HEK293T (cell line): ENCODE measurements at regions not wholly inside any gene's neighbourhood (a gene's known extent, or its start where the extent isn't known, plus 50 kb on each side); places are given as distances from the start of the nearest gene placed in this dataset.

Experiments
- CTCF ChIA-PET: fragments of 350-600 bp; formaldehyde crosslinking; extraction: SDS; loops from one replicate; lab custom pipeline; 2021; ENCODE audit warnings: antibody characterized with exemption, inconsistent platforms; lab: Yijun Ruan, JAX
- POLR2A ChIA-PET: fragments of 350-600 bp; formaldehyde crosslinking; extraction: SDS; loops from one replicate; lab custom pipeline; 2020; ENCODE audit warnings: antibody characterized with exemption, inconsistent platforms; lab: Yijun Ruan, JAX
- DNase-seq: peaks from one replicate; pipeline ENCODE4 v3.0.0; 2012; ENCODE audit warnings: mixed read lengths; ENCODE audit errors: extremely low spot score
- ARNT ChIP-seq: fragments of 450-650 bp; IDR thresholded peaks from 2 replicates; pipeline ENCODE4 v1.6.1; 2017; ENCODE audit warnings: mild to moderate bottlenecking
- BHLHE40 ChIP-seq: fragments of 450-650 bp; IDR thresholded peaks from 2 replicates; pipeline ENCODE4 v1.6.1; 2016; ENCODE audit warnings: mild to moderate bottlenecking, moderate library complexity, borderline replicate concordance
- CTBP1 ChIP-seq: fragments of 450-650 bp; IDR thresholded peaks from 2 replicates; pipeline ENCODE4 v1.6.1; 2016; ENCODE audit warnings: borderline replicate concordance
- ELF4 ChIP-seq: fragments of 450-650 bp; IDR thresholded peaks from 2 replicates; pipeline ENCODE4 v1.6.1; 2017; ENCODE audit warnings: antibody characterized with exemption
- FOXA1 ChIP-seq: fragments of 450-650 bp; IDR thresholded peaks from 2 replicates; pipeline ENCODE4 v1.6.1; 2016; ENCODE audit warnings: mild to moderate bottlenecking
- FOXK2 ChIP-seq: fragments of 450-650 bp; IDR thresholded peaks from 2 replicates; pipeline ENCODE4 v1.6.1; 2016; ENCODE audit warnings: mild to moderate bottlenecking
- FOXM1 ChIP-seq: fragments of 450-650 bp; IDR thresholded peaks from 2 replicates; pipeline ENCODE4 v1.6.1; 2017; ENCODE audit warnings: mild to moderate bottlenecking, borderline replicate concordance
- HDGF ChIP-seq: fragments of 450-650 bp; IDR thresholded peaks from 2 replicates; pipeline ENCODE4 v1.6.1; 2017; ENCODE audit warnings: antibody characterized with exemption, borderline replicate concordance
- L3MBTL2 ChIP-seq: fragments of 450-650 bp; conservative IDR thresholded peaks from 2 replicates; pipeline ENCODE4 v1.6.1; 2016; ENCODE audit warnings: mild to moderate bottlenecking
- LEF1 ChIP-seq: fragments of 450-650 bp; IDR thresholded peaks from 2 replicates; pipeline ENCODE4 v1.6.1; 2017; ENCODE audit warnings: mild to moderate bottlenecking, borderline replicate concordance
- NFRKB ChIP-seq: fragments of 450-650 bp; IDR thresholded peaks from 2 replicates; pipeline ENCODE4 v1.6.1; 2016; ENCODE audit warnings: mild to moderate bottlenecking, moderate library complexity
- SP1 ChIP-seq: fragments of 450-650 bp; IDR thresholded peaks from 2 replicates; pipeline ENCODE4 v1.6.1; 2017
- SUZ12 ChIP-seq: fragments of 450-650 bp; IDR thresholded peaks from 2 replicates; pipeline ENCODE4 v1.6.1; 2016; ENCODE audit warnings: mild to moderate bottlenecking
- TARDBP ChIP-seq: fragments of 450-650 bp; IDR thresholded peaks from 2 replicates; pipeline ENCODE4 v1.6.1; 2016
- ZNF384 ChIP-seq: fragments of 450-650 bp; IDR thresholded peaks from 2 replicates; pipeline ENCODE4 v1.6.1; 2016
- TF ChIP-seq, protein P1 (sequence below): fragments of 450-650 bp; IDR thresholded peaks from 2 replicates; pipeline ENCODE4 v1.6.1; 2016

DNA sequence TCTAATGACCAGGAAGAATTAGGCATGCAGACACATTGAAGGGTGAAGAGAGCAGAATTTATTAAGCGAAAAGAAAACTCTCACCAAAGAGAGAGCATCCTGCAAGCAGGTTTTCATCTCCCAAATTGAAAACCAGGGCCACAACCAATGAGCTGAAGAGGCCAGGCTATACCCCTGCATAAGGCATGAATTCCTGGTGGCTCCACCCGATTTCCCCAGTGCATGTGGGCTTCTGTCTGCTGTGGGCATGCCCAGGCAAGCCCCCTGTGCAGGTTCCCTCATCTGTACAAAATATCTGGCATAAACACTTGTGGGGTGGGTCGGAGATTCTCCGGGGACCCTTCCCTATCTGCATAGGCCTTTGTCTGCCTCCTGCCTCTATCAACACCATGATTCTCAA, 621.6 kb upstream of the LRRTM1 start:
- DNase-seq, result no peak
- POLR2A ChIA-PET, result no interaction called here
- TF ChIP-seq LEF1, result no peak
- TF ChIP-seq, protein P1, sequence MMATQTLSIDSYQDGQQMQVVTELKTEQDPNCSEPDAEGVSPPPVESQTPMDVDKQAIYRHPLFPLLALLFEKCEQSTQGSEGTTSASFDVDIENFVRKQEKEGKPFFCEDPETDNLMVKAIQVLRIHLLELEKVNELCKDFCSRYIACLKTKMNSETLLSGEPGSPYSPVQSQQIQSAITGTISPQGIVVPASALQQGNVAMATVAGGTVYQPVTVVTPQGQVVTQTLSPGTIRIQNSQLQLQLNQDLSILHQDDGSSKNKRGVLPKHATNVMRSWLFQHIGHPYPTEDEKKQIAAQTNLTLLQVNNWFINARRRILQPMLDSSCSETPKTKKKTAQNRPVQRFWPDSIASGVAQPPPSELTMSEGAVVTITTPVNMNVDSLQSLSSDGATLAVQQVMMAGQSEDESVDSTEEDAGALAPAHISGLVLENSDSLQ, result no peak
- TF ChIP-seq NFRKB, result no peak
- TF ChIP-seq ZNF384, result no peak
- TF ChIP-seq TARDBP, result no peak
- TF ChIP-seq FOXM1, result no peak
- TF ChIP-seq ARNT, result no peak
- TF ChIP-seq SP1, result no peak
- no peak for TF ChIP-seq FOXA1
- CTCF ChIA-PET, result no interaction called here

DNA sequence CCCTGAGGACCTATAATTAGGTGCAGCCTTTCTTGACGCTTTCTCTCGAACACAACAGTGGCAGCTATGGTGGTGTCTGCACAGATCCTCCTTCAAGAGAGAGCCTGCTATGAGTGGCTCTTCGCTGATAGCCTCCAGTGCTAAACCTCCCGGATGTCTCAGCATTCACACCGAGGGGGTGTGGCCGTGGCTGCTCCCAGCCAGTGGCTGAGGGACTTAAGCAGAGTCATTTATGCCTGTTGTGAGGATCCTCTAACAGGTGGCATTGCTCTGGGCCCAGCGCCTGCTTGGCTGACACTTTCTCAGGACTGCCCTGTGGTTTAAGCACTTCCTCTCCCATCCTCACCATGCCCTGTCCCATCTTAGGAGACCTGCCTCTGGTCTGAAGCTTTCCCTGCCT, 592.0 kb upstream of the LRRTM1 start:
- DNase-seq, result no peak
- CTCF ChIA-PET, result interaction anchor here (0.6 kb wide), 1 partner anchor 106 kb away, joined by 3 read pairs; no protein-coding TSS in a partner anchor
- POLR2A ChIA-PET, result no interaction called here
- TF ChIP-seq FOXK2, result no peak
- no peak for TF ChIP-seq L3MBTL2
- TF ChIP-seq, protein P1, result no peak
- no peak for TF ChIP-seq SUZ12
- TF ChIP-seq ARNT, result no peak
- no peak for TF ChIP-seq FOXA1
- no peak for TF ChIP-seq FOXM1
- no peak for TF ChIP-seq SP1
- no peak for TF ChIP-seq LEF1
- no peak for TF ChIP-seq TARDBP
- TF ChIP-seq ZNF384, result no peak
- TF ChIP-seq ELF4, result no peak
- TF ChIP-seq HDGF, result no peak
- TF ChIP-seq CTBP1, result no peak
- TF ChIP-seq NFRKB, result no peak
- TF ChIP-seq BHLHE40, result no peak

DNA sequence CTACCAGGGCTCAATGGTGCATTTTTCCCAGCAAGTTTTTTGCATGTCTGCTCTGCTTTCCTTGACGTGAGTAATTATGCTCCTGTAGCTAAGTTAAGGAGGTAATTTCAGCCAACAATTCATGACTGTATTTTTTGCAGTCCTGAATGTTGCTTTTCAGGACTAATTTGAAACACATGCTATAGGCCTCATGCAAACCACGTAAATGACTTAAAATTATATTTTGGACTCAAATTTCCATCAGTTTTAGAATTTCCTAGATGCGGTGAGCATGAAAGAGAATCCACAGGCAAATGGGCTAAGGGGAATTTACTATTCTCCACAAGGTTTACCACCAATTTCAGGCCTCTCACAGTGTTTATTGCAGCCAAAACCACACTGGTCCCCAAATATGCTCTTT, 589.9 kb upstream of the LRRTM1 start:
- TF ChIP-seq ARNT (no peak), SUZ12 (no peak), L3MBTL2 (no peak), LEF1 (no peak), SP1 (no peak), FOXK2 (no peak), BHLHE40 (no peak), HDGF (no peak), TARDBP (no peak), ZNF384 (no peak), CTBP1 (no peak), FOXM1 (no peak), ELF4 (no peak)
- TF ChIP-seq, protein P1, result no peak
- no peak for DNase-seq
- POLR2A ChIA-PET, result no interaction called here
- CTCF ChIA-PET, result no interaction called here

DNA sequence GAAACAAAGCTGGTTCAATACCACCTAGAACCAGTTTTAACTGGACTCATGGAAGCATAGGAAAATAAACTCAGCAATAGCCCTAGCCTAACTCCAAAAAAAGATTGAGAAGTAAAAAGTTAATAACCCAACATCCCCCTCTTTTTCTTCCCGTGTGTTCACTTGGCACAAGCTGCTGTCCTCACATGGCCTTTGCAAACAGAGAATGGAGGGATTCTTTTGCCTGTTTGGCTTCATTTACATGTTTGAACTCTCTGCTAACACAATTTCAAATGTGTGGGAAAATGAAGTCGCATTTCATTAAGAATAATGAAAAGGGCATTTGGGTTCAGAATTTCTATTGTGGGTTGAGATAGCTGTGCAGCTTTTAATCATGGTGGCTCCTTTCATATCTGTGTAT, 589.2 kb upstream of the LRRTM1 start:
- ChIA-PET CTCF (no interaction called here), POLR2A (no interaction called here)
- TF ChIP-seq HDGF (no peak), FOXM1 (no peak), ELF4 (no peak), CTBP1 (no peak), NFRKB (no peak), LEF1 (no peak), SUZ12 (no peak), ZNF384 (no peak), SP1 (no peak), ARNT (no peak), TARDBP (no peak), FOXA1 (no peak), BHLHE40 (no peak), L3MBTL2 (no peak), FOXK2 (no peak)
- TF ChIP-seq, protein P1, result no peak
- DNase-seq, result no peak

DNA sequence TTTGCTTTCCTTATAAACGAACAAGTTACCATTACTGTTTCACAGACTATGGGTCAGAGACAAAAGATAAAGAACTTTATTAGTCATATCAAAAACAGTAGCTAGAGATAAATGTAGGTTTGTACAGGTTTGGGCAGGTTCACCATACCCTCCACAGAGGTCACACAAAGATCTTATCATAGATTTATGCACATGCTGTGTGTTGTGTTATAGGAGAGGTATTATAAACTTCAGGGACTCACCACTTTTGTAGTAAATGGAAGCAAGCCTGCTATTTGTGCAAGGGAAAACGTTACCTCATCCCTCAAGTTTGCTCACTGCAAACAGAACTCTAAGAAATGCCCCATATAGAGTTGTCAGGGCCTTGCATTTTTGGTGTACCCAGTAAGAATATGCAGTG, 584.5 kb upstream of the LRRTM1 start:
- POLR2A ChIA-PET, result no interaction called here
- CTCF ChIA-PET, result no interaction called here
- TF ChIP-seq CTBP1 (no peak), ELF4 (no peak), NFRKB (no peak), FOXK2 (no peak), SUZ12 (no peak), HDGF (no peak), LEF1 (no peak), FOXM1 (no peak), BHLHE40 (no peak), L3MBTL2 (no peak), TARDBP (no peak), ZNF384 (no peak)
- TF ChIP-seq, protein P1, result no peak
- no peak for DNase-seq
